ENCODE measurements at regions not wholly inside any gene's neighbourhood (a gene's known extent, or its start where the extent isn't known, plus 50 kb on each side); places are given as distances from the start of the nearest gene placed in this dataset.

DNA sequence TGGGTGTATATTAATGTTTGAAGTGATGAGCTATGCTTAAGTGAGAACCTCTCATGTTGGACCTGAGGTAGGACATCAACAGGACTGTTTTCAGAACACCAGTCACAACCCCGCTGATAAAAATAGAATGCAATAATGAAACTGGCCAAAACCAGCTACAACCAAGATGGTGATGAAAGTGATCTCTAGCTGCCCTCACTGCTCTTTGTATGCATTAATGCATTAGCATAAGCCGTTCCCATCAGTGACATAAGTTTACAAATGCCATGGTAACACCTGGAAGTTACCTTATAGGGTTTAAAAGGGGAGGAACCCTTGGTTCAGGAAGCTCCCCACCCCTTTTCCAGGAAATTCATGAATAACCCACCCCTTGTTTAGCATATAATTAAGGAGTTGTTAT is 672.5 kb upstream of the EEF2KMT start:
- ATAC-seq (ENCODE audit: low read depth) (no peak), DNase-seq (no peak)
- Histone ChIP-seq H3K9ac (ENCODE audit: low read depth, low read length) (no peak overlapping the region), H4K20me1 (ENCODE audit: insufficient read depth, low read length) (no peaks in the 10 kb centered on the region), H4K91ac (ENCODE audit: insufficient read depth, low read depth, low read length) (no peak overlapping the region), H4K8ac (ENCODE audit: low read depth in 2 of 2, low read length in 2 of 2) (no peak overlapping the region), H3K4me1 (ENCODE audit: control insufficient read depth, insufficient read depth, low read length) (no peaks in the 10 kb centered on the region), H3K4ac (ENCODE audit: low read depth, low read length) (no peak overlapping the region), H3K9me1 (ENCODE audit: insufficient read depth, low read length) (no peaks in the 10 kb centered on the region), H3K9me3 (ENCODE audit: control insufficient read depth, insufficient read depth, low read length) (peaks cover 30% of the 10 kb centered on the region), H2BK5ac (ENCODE audit: low read depth, low read length, poor library complexity, severe bottlenecking) (no peak overlapping the region), H3K14ac (replicated peaks; ENCODE audit: low read depth, low read length) (no peak overlapping the region), H4K5ac (ENCODE audit: low read depth, low read length) (no peak overlapping the region), H3K23ac (ENCODE audit: low read depth, low read length) (no peak overlapping the region), H3K4me3 (ENCODE audit: insufficient read depth, low read depth, low read length) (no peak overlapping the region), H2BK20ac (ENCODE audit: low read depth, low read length) (no peak overlapping the region), H2AK9ac (replicated peaks; ENCODE audit: low read depth, low read length, poor library complexity) (no peak overlapping the region), H3K18ac (ENCODE audit: low read depth, low read length) (no peak overlapping the region), H2AFZ (replicated peaks; ENCODE audit: low read length, poor library complexity) (no peak overlapping the region), H2BK15ac (ENCODE audit: low read depth, low read length) (no peak overlapping the region), H3K27ac (ENCODE audit: insufficient read depth, low read length) (no peak overlapping the region), H3K36me3 (ENCODE audit: control insufficient read depth, insufficient read depth, low read length) (no peaks in the 10 kb centered on the region), H3K79me1 (ENCODE audit: low read depth in 1 of 2, low read length in 2 of 2) (no peaks in the 10 kb centered on the region), H3K4me2 (ENCODE audit: low read depth, low read length) (no peak overlapping the region), H2BK120ac (ENCODE audit: low read depth, low read length) (no peak overlapping the region), H2AK5ac (ENCODE audit: low read depth, low read length) (no peak overlapping the region), H3K27me3 (ENCODE audit: control insufficient read depth, insufficient read depth, low read length) (no peaks in the 10 kb centered on the region), H3K56ac (ENCODE audit: extremely low read depth, insufficient read depth, low read length) (no peak overlapping the region)
- no CpG with 5 or more reads among the region's 2 CpGs for WGBS, 2 experiments (ENCODE audit: extremely low coverage in 2 of 2, insufficient read length in 1 of 2)
- TF ChIP-seq RAD21 (IDR thresholded peaks at IDR 0.05; ENCODE audit: low read length) (no peak), SMC3 (IDR thresholded peaks at IDR 0.05; ENCODE audit: low read depth, low read length) (no peak), POLR2A (IDR thresholded peaks at IDR 0.05; ENCODE audit: low read depth, low read length) (no peak), CTCF (conservative IDR thresholded peaks at IDR 0.05; ENCODE audit: low read depth, low read length) (no peak), MXI1 (IDR thresholded peaks at IDR 0.05; ENCODE audit: borderline replicate concordance, low read depth, low read length) (no peak)
- in situ Hi-C loops (cut with MboI; ENCODE audit: low sequenced_read_pairs) (no loop called here), intact Hi-C loops (cut with micrococcal nuclease) (no loop called here), dilution Hi-C loops (cut with HindIII; ENCODE audit: low sequenced_read_pairs, unreplicated experiment) (no loop called here)
- CTCF ChIA-PET = no interaction called here
- POLR2A ChIA-PET (ENCODE audit: unreplicated experiment) = no interaction called here
- no TSS peak for BruUV-seq (replicated peaks)
